ENCODE measurements at regions not wholly inside any gene's neighbourhood (a gene's known extent, or its start where the extent isn't known, plus 50 kb on each side); places are given as distances from the start of the nearest gene placed in this dataset.

- Histone ChIP-seq H3K9ac (ENCODE audit: insufficient read depth in 1 of 2, low read length in 2 of 2) (no peak overlapping the region), H3K4me1 (ENCODE audit: control insufficient read depth in 5 of 5, insufficient read depth in 5 of 5, low read length in 5 of 5) (peaks cover 0 to 19% (median 0%) of the 10 kb centered on the region in 5 donors), H3K4me3 (no peak overlapping the region), H3K36me3 (ENCODE audit: control insufficient read depth in 4 of 4, insufficient read depth in 4 of 4, low read length in 4 of 4) (no peaks in the 10 kb centered on the region), H3K27ac (ENCODE audit: low read depth in 1 of 2, low read length in 1 of 2) (no peak overlapping the region), H3K27me3 (ENCODE audit: control insufficient read depth in 3 of 3, insufficient read depth in 3 of 3, low read length in 2 of 3) (no peaks in the 10 kb centered on the region), H3K9me3 (ENCODE audit: control insufficient read depth in 4 of 4, insufficient read depth in 3 of 4, low read length in 3 of 4) (peaks cover 0 to 2% (median 0%) of the 10 kb centered on the region in 4 donors)
- WGBS, 2 donors: 84 to 86% methylated on average over 18 to 28 of the region's 28 CpGs
- ATAC-seq (ENCODE audit: insufficient read depth, low FRiP score) (no peak), DNase-seq (no peak)
- no peak for TF ChIP-seq CTCF (IDR thresholded peaks at IDR 0.05; ENCODE audit: control extremely low read depth, extremely low read depth)
Observed at GRCh38 chr6:170175644-170176135, 115.2 kb downstream of the DLL1 start.

GRCh38 chr6:170174771-170175643, 115.9 kb downstream of the DLL1 start:
- ATAC-seq (ENCODE audit: insufficient read depth, low FRiP score): no peak
- WGBS, 2 donors: 93 to 94% methylated on average over 36 to 37 of the region's 37 CpGs
- Histone ChIP-seq H3K9ac (ENCODE audit: insufficient read depth in 1 of 2, low read length in 2 of 2) (no peak overlapping the region), H3K27ac (ENCODE audit: low read depth in 1 of 2, low read length in 1 of 2) (no peak overlapping the region), H3K4me1 (ENCODE audit: control insufficient read depth in 5 of 5, insufficient read depth in 5 of 5, low read length in 5 of 5) (peaks cover 0 to 19% (median 0%) of the 10 kb centered on the region in 5 donors), H3K27me3 (ENCODE audit: control insufficient read depth in 3 of 3, insufficient read depth in 3 of 3, low read length in 2 of 3) (no peaks in the 10 kb centered on the region), H3K9me3 (ENCODE audit: control insufficient read depth in 4 of 4, insufficient read depth in 3 of 4, low read length in 3 of 4) (peaks cover 0 to 2% (median 0%) of the 10 kb centered on the region in 4 donors), H3K36me3 (ENCODE audit: control insufficient read depth in 4 of 4, insufficient read depth in 4 of 4, low read length in 4 of 4) (no peaks in the 10 kb centered on the region), H3K4me3 (no peak overlapping the region)
- TF ChIP-seq CTCF (IDR thresholded peaks at IDR 0.05; ENCODE audit: control extremely low read depth, extremely low read depth): no peak
- no peak for DNase-seq

GRCh38 chr6:170174124-170174770, 116.6 kb downstream of the DLL1 start:
- H3K4me1 ChIP-seq (ENCODE audit: control insufficient read depth in 5 of 5, insufficient read depth in 5 of 5, low read length in 5 of 5): peaks cover 0 to 12% (median 0%) of the 10 kb centered on the region in 5 donors
- TF ChIP-seq CTCF (IDR thresholded peaks at IDR 0.05; ENCODE audit: control extremely low read depth, extremely low read depth): no peak
- DNase-seq (peak in 2 of 3 donors; percentile 33 to 61), ATAC-seq (ENCODE audit: insufficient read depth, low FRiP score) (no peak)
- no peak overlapping the region for H3K9ac ChIP-seq (ENCODE audit: insufficient read depth in 1 of 2, low read length in 2 of 2)
- H3K27me3 ChIP-seq (ENCODE audit: control insufficient read depth in 3 of 3, insufficient read depth in 3 of 3, low read length in 2 of 3): no peaks in the 10 kb centered on the region
- H3K36me3 ChIP-seq (ENCODE audit: control insufficient read depth in 4 of 4, insufficient read depth in 4 of 4, low read length in 4 of 4): no peaks in the 10 kb centered on the region
- H3K4me3 ChIP-seq: no peak overlapping the region
- H3K27ac ChIP-seq (ENCODE audit: low read depth in 1 of 2, low read length in 1 of 2): no peak overlapping the region
- 76 to 84% methylated on average over 17 of the region's 17 CpGs for WGBS, 2 donors
- peaks cover 0 to 2% (median 0%) of the 10 kb centered on the region in 4 donors for H3K9me3 ChIP-seq (ENCODE audit: control insufficient read depth in 4 of 4, insufficient read depth in 3 of 4, low read length in 3 of 4)

All from lung (tissue), 11 donors.